Activated B cell treated with CpG ODN at 0.5 μM for 24 hours (primary cell): ENCODE measurements at regions not wholly inside any gene's neighbourhood (a gene's known extent, or its start where the extent isn't known, plus 50 kb on each side); places are given as distances from the start of the nearest gene placed in this dataset.

Source experiments
- ATAC-seq: fragments of 200-7000 bp; cut with Tn5 transposase; one replicate; pipeline ENCODE4 v1.10.0; 2021; ENCODE audit warnings: low read depth, mild to moderate bottlenecking, moderate library complexity
- CTCF ChIA-PET: fragments of 350-600 bp; sonication (Branson Sonifier 250); formaldehyde crosslinking; loops from one replicate; lab custom pipeline; 2021; ENCODE audit warnings: antibody characterized with exemption; lab: Charles Lee
- POLR2A ChIA-PET: fragments of 350-600 bp; sonication (Branson Sonifier 250); formaldehyde crosslinking; loops from one replicate; lab custom pipeline; 2021; ENCODE audit warnings: antibody characterized with exemption; lab: Charles Lee
- DNase-seq: peaks from one replicate; pipeline ENCODE4 v3.0.0; 2022
- H3K27ac Mint-ChIP-seq: one replicate; pipeline ENCODE4 v1.8.0; 2020; ENCODE audit warnings: mixed read lengths
- H3K27me3 Mint-ChIP-seq: one replicate; pipeline ENCODE4 v1.8.0; 2021; ENCODE audit warnings: mixed read lengths
- H3K36me3 Mint-ChIP-seq: one replicate; pipeline ENCODE4 v1.8.0; 2021; ENCODE audit warnings: low read depth, mixed read lengths
- H3K4me1 Mint-ChIP-seq: one replicate; pipeline ENCODE4 v1.8.0; 2021; ENCODE audit warnings: mixed read lengths
- H3K4me3 Mint-ChIP-seq: one replicate; pipeline ENCODE4 v1.8.0; 2020; ENCODE audit warnings: mild to moderate bottlenecking, mixed read lengths
- H3K9me3 Mint-ChIP-seq: one replicate; pipeline ENCODE4 v1.8.0; 2020; ENCODE audit warnings: mixed read lengths
- intact Hi-C: fragments of 100-400 bp; cut with micrococcal nuclease; formaldehyde crosslinking; loops from one replicate; pipeline ENCODE4 v1.15.1; 2024
- TF ChIP-seq, protein P1 (sequence below): fragments of 200-600 bp; IDR thresholded peaks from one replicate; pipeline ENCODE4 v1.8.0; 2022; ENCODE audit warnings: antibody characterized with exemption, mild to moderate bottlenecking

DNA sequence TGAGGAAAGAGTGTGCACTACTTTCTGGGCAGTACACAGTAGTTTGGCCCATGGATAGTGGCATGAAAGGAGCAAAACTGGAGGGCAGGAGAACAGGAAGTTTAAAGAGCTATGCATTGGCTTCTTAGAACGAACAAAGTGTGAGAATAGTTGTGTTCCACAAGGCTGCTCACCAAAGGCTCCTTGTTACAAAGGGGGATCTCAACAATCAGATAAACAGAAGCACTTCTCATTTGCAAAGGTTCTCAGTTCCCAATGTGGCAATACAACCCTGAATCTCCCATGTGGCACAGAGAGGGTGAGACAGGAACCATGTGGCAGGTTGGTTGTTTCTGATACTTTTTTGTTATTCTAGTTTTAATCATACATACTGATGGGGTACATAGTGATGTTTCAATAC lies 158.4 kb downstream of the CARTPT start:
- Mint-ChIP-seq H3K4me3 (no peak overlapping the region), H3K4me1 (no peaks in the 10 kb centered on the region), H3K9me3 (no peaks in the 10 kb centered on the region), H3K36me3 (no peaks in the 10 kb centered on the region), H3K27ac (no peak overlapping the region), H3K27me3 (peaks cover 16% of the 10 kb centered on the region)
- TF ChIP-seq, protein P1, sequence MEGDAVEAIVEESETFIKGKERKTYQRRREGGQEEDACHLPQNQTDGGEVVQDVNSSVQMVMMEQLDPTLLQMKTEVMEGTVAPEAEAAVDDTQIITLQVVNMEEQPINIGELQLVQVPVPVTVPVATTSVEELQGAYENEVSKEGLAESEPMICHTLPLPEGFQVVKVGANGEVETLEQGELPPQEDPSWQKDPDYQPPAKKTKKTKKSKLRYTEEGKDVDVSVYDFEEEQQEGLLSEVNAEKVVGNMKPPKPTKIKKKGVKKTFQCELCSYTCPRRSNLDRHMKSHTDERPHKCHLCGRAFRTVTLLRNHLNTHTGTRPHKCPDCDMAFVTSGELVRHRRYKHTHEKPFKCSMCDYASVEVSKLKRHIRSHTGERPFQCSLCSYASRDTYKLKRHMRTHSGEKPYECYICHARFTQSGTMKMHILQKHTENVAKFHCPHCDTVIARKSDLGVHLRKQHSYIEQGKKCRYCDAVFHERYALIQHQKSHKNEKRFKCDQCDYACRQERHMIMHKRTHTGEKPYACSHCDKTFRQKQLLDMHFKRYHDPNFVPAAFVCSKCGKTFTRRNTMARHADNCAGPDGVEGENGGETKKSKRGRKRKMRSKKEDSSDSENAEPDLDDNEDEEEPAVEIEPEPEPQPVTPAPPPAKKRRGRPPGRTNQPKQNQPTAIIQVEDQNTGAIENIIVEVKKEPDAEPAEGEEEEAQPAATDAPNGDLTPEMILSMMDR, result no peak
- ATAC-seq (no peak), DNase-seq (no peak)
- ChIA-PET CTCF (no interaction called here), POLR2A (no interaction called here)
- intact Hi-C loops, result no loop called here

DNA sequence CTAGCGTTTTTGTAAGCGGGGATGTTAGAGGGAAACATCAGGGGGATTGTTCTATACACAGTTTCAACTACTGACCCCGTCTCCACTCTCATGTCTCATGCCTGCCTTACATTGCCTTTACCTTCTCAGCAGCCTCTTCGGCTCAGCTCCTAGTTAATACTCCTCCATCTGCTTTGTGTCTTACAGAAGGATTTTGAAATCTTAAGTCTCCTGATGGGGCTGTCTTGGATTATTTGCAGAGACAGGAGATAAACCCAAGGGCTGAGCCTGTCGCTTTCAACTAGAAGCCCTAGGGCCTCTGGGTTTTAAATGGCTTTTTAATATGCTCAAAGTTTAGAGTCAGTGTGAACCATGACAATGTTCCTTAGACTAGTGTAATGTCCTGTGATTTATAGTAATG lies 161.5 kb downstream of the CARTPT start:
- Mint-ChIP-seq H3K4me3 (no peak overlapping the region), H3K36me3 (no peaks in the 10 kb centered on the region), H3K27ac (no peak overlapping the region), H3K27me3 (peaks cover 15% of the 10 kb centered on the region), H3K4me1 (no peaks in the 10 kb centered on the region), H3K9me3 (no peaks in the 10 kb centered on the region)
- ChIA-PET POLR2A (no interaction called here), CTCF (no interaction called here)
- DNase-seq (no peak), ATAC-seq (no peak)
- TF ChIP-seq, protein P1, result no peak
- intact Hi-C loops, result no loop called here

DNA sequence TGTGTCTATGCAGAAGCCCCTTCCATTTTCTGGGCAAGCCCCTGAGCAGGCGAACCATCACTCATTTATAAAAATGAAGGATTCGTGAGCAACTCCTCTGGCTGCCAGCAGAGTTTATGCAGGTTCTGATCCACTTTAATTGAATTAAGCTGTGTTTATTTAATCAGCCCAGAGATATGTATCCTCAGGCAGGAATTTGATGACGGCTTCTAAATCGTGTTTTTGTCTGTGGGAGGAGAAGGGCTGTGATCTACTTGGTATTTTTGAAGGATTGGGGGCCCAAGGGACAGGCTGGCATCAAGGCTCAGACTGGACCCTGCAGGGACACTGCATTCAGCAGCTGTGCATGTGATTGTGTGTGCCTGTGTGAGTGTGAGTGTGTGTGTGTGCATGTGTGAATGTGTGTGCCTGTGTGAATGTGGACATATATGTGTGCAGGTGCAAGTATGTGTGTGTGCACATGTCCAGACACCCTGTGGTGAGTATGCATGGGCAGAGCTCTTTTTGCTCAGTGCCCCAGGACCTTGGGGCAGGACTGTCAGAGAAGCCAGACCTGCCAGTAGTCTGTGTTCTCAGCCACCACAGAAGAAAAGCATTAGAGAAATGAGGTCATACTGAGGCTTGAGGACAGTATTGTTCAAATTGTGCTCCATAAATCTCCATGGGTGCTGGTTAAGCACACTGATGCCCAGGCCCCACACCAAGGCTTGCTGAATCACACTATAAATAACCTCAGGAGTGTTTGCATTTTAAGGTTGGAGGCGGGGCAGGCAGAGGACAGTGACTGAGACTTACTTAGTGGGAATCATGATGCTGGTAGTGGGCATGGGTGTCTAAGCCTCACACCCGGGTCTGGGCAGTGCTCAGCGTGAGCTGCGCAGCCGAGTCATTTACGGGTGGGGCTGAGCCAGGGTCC lies 164.0 kb downstream of the CARTPT start:
- Mint-ChIP-seq H3K27me3 (peaks cover 15% of the 10 kb centered on the region), H3K4me1 (no peaks in the 10 kb centered on the region), H3K4me3 (no peak overlapping the region), H3K27ac (no peak overlapping the region), H3K36me3 (no peaks in the 10 kb centered on the region), H3K9me3 (peaks cover 2% of the 10 kb centered on the region)
- ChIA-PET CTCF (no interaction called here), POLR2A (no interaction called here)
- intact Hi-C loops, result no loop called here
- DNase-seq (no peak), ATAC-seq (no peak)
- TF ChIP-seq, protein P1, result no peak

DNA sequence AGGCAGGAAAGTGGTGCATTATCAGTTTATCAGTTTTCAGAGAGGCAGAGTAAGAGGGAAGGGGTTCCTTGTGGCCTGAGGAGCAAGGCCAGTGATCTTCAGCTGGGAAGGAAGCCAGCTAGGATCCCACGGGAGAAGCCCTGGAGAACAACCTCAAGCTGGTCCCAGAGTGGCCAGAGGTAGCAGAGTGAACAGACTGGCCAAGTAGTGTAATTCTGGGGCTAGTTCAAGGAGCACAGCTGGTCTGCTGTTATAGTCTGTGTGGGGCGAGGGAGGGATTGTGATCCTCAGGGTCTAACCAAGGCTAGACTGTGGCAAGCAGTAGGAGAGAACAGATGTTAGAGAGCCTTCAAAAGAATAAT lies 164.6 kb downstream of the CARTPT start:
- Mint-ChIP-seq H3K4me3 (no peak overlapping the region), H3K36me3 (no peaks in the 10 kb centered on the region), H3K27me3 (peaks cover 15% of the 10 kb centered on the region), H3K27ac (no peak overlapping the region), H3K9me3 (peaks cover 2% of the 10 kb centered on the region), H3K4me1 (no peaks in the 10 kb centered on the region)
- intact Hi-C loops, result no loop called here
- POLR2A ChIA-PET, result no interaction called here
- CTCF ChIA-PET, result no interaction called here
- ATAC-seq, result no peak
- TF ChIP-seq, protein P1, result no peak
- no peak for DNase-seq

DNA sequence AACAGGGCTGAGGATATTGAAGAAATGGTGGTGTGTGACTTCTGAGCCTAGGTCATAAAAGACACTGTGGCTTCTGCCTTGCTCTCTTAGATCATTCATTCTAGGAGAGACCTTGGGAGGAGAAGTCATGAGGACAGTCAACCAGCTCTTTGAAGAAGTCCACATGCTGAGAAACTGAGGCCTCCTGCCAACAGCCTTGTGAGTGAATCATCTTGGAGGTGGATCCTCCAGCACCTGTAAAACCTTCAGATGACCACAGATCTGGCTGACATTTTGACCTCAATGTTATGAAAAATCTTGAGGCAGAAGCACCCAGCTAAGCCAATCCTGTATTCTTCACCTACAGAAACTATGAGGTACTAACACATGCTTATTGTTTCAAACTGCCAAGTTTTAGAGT lies 165.9 kb downstream of the CARTPT start:
- Mint-ChIP-seq H3K4me3 (no peak overlapping the region), H3K36me3 (no peaks in the 10 kb centered on the region), H3K4me1 (no peaks in the 10 kb centered on the region), H3K27me3 (peaks cover 20% of the 10 kb centered on the region), H3K27ac (no peak overlapping the region), H3K9me3 (peaks cover 2% of the 10 kb centered on the region)
- ChIA-PET CTCF (no interaction called here), POLR2A (no interaction called here)
- ATAC-seq (no peak), DNase-seq (no peak)
- TF ChIP-seq, protein P1, result no peak
- intact Hi-C loops, result no loop called here
